HepG2 (cell line): ENCODE measurements at regions not wholly inside any gene's neighbourhood (a gene's known extent, or its start where the extent isn't known, plus 50 kb on each side); places are given as distances from the start of the nearest gene placed in this dataset.

Source experiments
- ATAC-seq: fragments of 200-7000 bp; cut with Tn5 transposase; 3 replicates; pipeline ENCODE4 v1.9.1; 2020; ENCODE audit warnings: mild to moderate bottlenecking, moderate library complexity
- BruUV-seq: library from RNA; stranded (reverse); fragments of 400-500 nt; replicated peaks from 2 replicates; lab custom pipeline; 2021; lab: Mats Ljungman, UMichigan
- CTCF ChIA-PET: fragments of 300-600 bp; formaldehyde crosslinking; extraction: SDS; loops from one replicate; lab custom pipeline; 2021; ENCODE audit warnings: low total read pairs, inconsistent platforms, low intra/inter-chr PET ratio; lab: Yijun Ruan, JAX
- POLR2A ChIA-PET: fragments of 350-600 bp; sonication (Branson Sonifier 250); formaldehyde crosslinking; loops from one replicate; lab custom pipeline; 2020; ENCODE audit warnings: antibody characterized with exemption, inconsistent platforms; lab: Yijun Ruan, JAX
- DNase-seq: peaks from one replicate; pipeline ENCODE4 v3.0.0-alpha.2; 2015; ENCODE audit warnings: low spot score
- FAIRE-seq: peaks from 3 replicates; lab custom pipeline; 2011; peaks lifted over from hg19 to GRCh38; lab: Jason Lieb, UNC
- H2AFZ ChIP-seq: one replicate; pipeline ENCODE4 v1.6.1; 2011; ENCODE audit warnings: low read length, inconsistent platforms
- H3K27ac ChIP-seq: fragments of 300-600 bp; 3 replicates; pipeline ENCODE4 v1.8.0; 2011; ENCODE audit warnings: mixed run types, mild to moderate bottlenecking, mixed read lengths, low read length, inconsistent platforms; ENCODE audit not compliant: insufficient read depth; ENCODE audit errors: extremely low read length
- H3K27me3 ChIP-seq, 2 experiments: fragments of 200-600 bp in 1 of 2; 2 replicates in 1 of 2; 3 replicates in 1 of 2; pipeline versions ENCODE4 v1.6.0 to v1.8.0; 2011; ENCODE audit warnings: low read length in 2 of 2, mild to moderate bottlenecking in 2 of 2, moderate library complexity in 2 of 2, inconsistent platforms in 1 of 2; ENCODE audit not compliant: insufficient read depth in 2 of 2, control insufficient read depth in 1 of 2
- H3K36me3 ChIP-seq, 2 experiments: fragments of 200-600 bp in 1 of 2; replicated peaks in 1 of 2; 2 replicates in 1 of 2; 3 replicates in 1 of 2; pipeline versions ENCODE4 v1.5.1 to v1.8.0; 2011; ENCODE audit warnings: low read length in 2 of 2, inconsistent platforms in 1 of 2; ENCODE audit not compliant: insufficient read depth in 2 of 2, control insufficient read depth in 1 of 2
- H3K4me1 ChIP-seq: 2 replicates; pipeline ENCODE4 v1.5.1; 2012; ENCODE audit warnings: low read length, inconsistent platforms; ENCODE audit not compliant: insufficient read depth
- H3K4me2 ChIP-seq: 2 replicates; pipeline ENCODE4 v1.6.0; 2011; ENCODE audit warnings: low read depth, low read length, inconsistent platforms
- H3K4me3 ChIP-seq, 3 experiments: fragments of 200-600 bp in 1 of 3; sonication (generic), shearing (Covaris generic) in 1 of 3; replicated peaks in 1 of 3; 2 replicates each; pipeline ENCODE4 v1.5.1; 2011 to 2016; ENCODE audit warnings: low read length in 3 of 3, inconsistent platforms in 2 of 3, low read depth in 2 of 3, mild to moderate bottlenecking in 2 of 3, control low read depth in 1 of 3, mixed read lengths in 1 of 3; ENCODE audit not compliant: insufficient read depth in 1 of 3
- H3K79me2 ChIP-seq: one replicate; pipeline ENCODE4 v1.6.1; 2011; ENCODE audit warnings: low read length, inconsistent platforms; ENCODE audit not compliant: insufficient read depth
- H3K9ac ChIP-seq: 2 replicates; pipeline ENCODE4 v1.6.0; 2011; ENCODE audit warnings: mild to moderate bottlenecking, low read depth, low read length, inconsistent platforms; ENCODE audit not compliant: insufficient read depth
- H3K9me3 ChIP-seq: 2 replicates; pipeline ENCODE4 v1.5.1; 2012; ENCODE audit warnings: mild to moderate bottlenecking, low read length
- H4K20me1 ChIP-seq: 2 replicates; pipeline ENCODE4 v1.6.0; 2011; ENCODE audit warnings: inconsistent platforms, mild to moderate bottlenecking, low read length, moderate library complexity; ENCODE audit not compliant: insufficient read depth
- ATF5 ChIP-seq: sonication (generic); formaldehyde crosslinking; IDR thresholded peaks from 2 replicates; pipeline ENCODE4 v1.4.0; 2020; ENCODE audit warnings: mild to moderate bottlenecking, low read depth, missing genetic modification reagents
- FOXA1 ChIP-seq, 2 experiments: fragments of 450-650 bp in 1 of 2; sonication (generic) in 1 of 2; formaldehyde crosslinking in 1 of 2; IDR thresholded peaks; 2 replicates each; pipeline versions ENCODE4 v1.4.0 to v1.6.1; 2016 to 2020; ENCODE audit warnings: missing genetic modification reagents in 1 of 2
- KMT2A ChIP-seq: sonication (generic); formaldehyde crosslinking; IDR thresholded peaks from 2 replicates; pipeline ENCODE4 v1.4.0; 2020; ENCODE audit warnings: missing genetic modification reagents
- MXD4 ChIP-seq: IDR thresholded peaks from 2 replicates; pipeline ENCODE4 v1.6.1; 2016; ENCODE audit warnings: mild to moderate bottlenecking, missing biosample characterization, missing genetic modification reagents
- TAF15 ChIP-seq: fragments of 200-400 bp; formaldehyde crosslinking; IDR thresholded peaks from one replicate; pipeline ENCODE4 v1.6.1; 2018; ENCODE audit warnings: mild to moderate bottlenecking, low read depth, low read length; ENCODE audit not compliant: poor library complexity, severe bottlenecking
- TBL1XR1 ChIP-seq: fragments of 150-350 bp; IDR thresholded peaks from 2 replicates; pipeline ENCODE4 v1.6.1; 2014; ENCODE audit warnings: borderline replicate concordance, low read length; ENCODE audit not compliant: partially characterized antibody
- ZFP1 ChIP-seq: IDR thresholded peaks from 2 replicates; pipeline ENCODE4 v1.6.1; 2016
- ZNF331 ChIP-seq: sonication (generic); formaldehyde crosslinking; IDR thresholded peaks from 2 replicates; pipeline ENCODE4 v1.4.0; 2020; ENCODE audit warnings: missing genetic modification reagents
- ZNF574 ChIP-seq: sonication (generic); formaldehyde crosslinking; IDR thresholded peaks from 2 replicates; pipeline ENCODE4 v1.4.0; 2020; ENCODE audit warnings: missing genetic modification reagents
- ZNF644 ChIP-seq: IDR thresholded peaks from 2 replicates; pipeline ENCODE4 v1.6.1; 2016; ENCODE audit warnings: low read depth
- ZNF780A ChIP-seq: sonication (generic); formaldehyde crosslinking; IDR thresholded peaks from 2 replicates; pipeline ENCODE4 v1.8.0; 2022; ENCODE audit warnings: mild to moderate bottlenecking, missing genetic modification reagents, moderate library complexity
- ZNF788 ChIP-seq: sonication (generic); formaldehyde crosslinking; IDR thresholded peaks from 2 replicates; pipeline ENCODE4 v1.5.0; 2020; ENCODE audit warnings: mild to moderate bottlenecking, missing genetic modification reagents, borderline replicate concordance
- ZZZ3 ChIP-seq: sonication (generic); formaldehyde crosslinking; IDR thresholded peaks from 2 replicates; pipeline ENCODE4 v1.4.0; 2020; ENCODE audit warnings: missing genetic modification reagents, mild to moderate bottlenecking, borderline replicate concordance
- WGBS: methylation state at CpG from one replicate; pipeline ENCODE4 v1.1.6; 2017; ENCODE audit warnings: low lambda C conversion rate; 5-methylcytosine and 5-hydroxymethylcytosine counted together
- in situ Hi-C: cut with HindIII; loops from 2 replicates; pipeline ENCODE4 v1.10.0; 2017; ENCODE audit warnings: low pct_unique_long_range_greater_than_20kb; ENCODE audit not compliant: extremely low pct_ligation_motif_present
- intact Hi-C: fragments of 100-400 bp; cut with micrococcal nuclease; formaldehyde crosslinking; loops from one replicate; pipeline ENCODE4 v1.10.0; 2022; ENCODE audit not compliant: unreplicated experiment
- TF ChIP-seq, protein P1 (sequence below): sonication (generic); formaldehyde crosslinking; IDR thresholded peaks from 2 replicates; pipeline ENCODE4 v1.5.0; 2020; ENCODE audit warnings: missing genetic modification reagents
- TF ChIP-seq, protein P2 (sequence below): sonication (generic); formaldehyde crosslinking; IDR thresholded peaks from 2 replicates; pipeline ENCODE4 v1.4.0; 2020; ENCODE audit warnings: missing genetic modification reagents

GRCh38 chr2:187017438-187017837 lies 168.5 kb upstream of the ZSWIM2 start:
- FAIRE-seq, result no peak
- no TSS peak for BruUV-seq
- ChIA-PET POLR2A (no interaction called here), CTCF (no interaction called here)
- no peaks in the 10 kb centered on the region for H3K79me2 ChIP-seq
- ATAC-seq, result no peak
- H3K4me2 ChIP-seq, result no peak overlapping the region
- no peak for DNase-seq
- H3K9ac ChIP-seq, result no peak overlapping the region
- TF ChIP-seq ATF5 (CRISPR knock-in tag), result no peak
- no peak for TF ChIP-seq ZNF331 (CRISPR knock-in tag)
- TF ChIP-seq, protein P1, sequence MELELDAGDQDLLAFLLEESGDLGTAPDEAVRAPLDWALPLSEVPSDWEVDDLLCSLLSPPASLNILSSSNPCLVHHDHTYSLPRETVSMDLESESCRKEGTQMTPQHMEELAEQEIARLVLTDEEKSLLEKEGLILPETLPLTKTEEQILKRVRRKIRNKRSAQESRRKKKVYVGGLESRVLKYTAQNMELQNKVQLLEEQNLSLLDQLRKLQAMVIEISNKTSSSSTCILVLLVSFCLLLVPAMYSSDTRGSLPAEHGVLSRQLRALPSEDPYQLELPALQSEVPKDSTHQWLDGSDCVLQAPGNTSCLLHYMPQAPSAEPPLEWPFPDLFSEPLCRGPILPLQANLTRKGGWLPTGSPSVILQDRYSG, result no peak
- TF ChIP-seq KMT2A (CRISPR knock-in tag), result no peak
- TF ChIP-seq ZNF574 (CRISPR knock-in tag), result no peak
- no peak for TF ChIP-seq ZNF644
- TF ChIP-seq TAF15, result no peak
- TF ChIP-seq ZFP1, result no peak
- no peak for TF ChIP-seq ZNF780A (CRISPR knock-in tag)
- no peak for TF ChIP-seq ZZZ3 (CRISPR knock-in tag)
- TF ChIP-seq FOXA1 (IDR thresholded peaks at IDR 0.05), result no peak
- TF ChIP-seq FOXA1 (CRISPR knock-in tag; IDR thresholded peaks at IDR 0.05), result no peak
- TF ChIP-seq, protein P2, sequence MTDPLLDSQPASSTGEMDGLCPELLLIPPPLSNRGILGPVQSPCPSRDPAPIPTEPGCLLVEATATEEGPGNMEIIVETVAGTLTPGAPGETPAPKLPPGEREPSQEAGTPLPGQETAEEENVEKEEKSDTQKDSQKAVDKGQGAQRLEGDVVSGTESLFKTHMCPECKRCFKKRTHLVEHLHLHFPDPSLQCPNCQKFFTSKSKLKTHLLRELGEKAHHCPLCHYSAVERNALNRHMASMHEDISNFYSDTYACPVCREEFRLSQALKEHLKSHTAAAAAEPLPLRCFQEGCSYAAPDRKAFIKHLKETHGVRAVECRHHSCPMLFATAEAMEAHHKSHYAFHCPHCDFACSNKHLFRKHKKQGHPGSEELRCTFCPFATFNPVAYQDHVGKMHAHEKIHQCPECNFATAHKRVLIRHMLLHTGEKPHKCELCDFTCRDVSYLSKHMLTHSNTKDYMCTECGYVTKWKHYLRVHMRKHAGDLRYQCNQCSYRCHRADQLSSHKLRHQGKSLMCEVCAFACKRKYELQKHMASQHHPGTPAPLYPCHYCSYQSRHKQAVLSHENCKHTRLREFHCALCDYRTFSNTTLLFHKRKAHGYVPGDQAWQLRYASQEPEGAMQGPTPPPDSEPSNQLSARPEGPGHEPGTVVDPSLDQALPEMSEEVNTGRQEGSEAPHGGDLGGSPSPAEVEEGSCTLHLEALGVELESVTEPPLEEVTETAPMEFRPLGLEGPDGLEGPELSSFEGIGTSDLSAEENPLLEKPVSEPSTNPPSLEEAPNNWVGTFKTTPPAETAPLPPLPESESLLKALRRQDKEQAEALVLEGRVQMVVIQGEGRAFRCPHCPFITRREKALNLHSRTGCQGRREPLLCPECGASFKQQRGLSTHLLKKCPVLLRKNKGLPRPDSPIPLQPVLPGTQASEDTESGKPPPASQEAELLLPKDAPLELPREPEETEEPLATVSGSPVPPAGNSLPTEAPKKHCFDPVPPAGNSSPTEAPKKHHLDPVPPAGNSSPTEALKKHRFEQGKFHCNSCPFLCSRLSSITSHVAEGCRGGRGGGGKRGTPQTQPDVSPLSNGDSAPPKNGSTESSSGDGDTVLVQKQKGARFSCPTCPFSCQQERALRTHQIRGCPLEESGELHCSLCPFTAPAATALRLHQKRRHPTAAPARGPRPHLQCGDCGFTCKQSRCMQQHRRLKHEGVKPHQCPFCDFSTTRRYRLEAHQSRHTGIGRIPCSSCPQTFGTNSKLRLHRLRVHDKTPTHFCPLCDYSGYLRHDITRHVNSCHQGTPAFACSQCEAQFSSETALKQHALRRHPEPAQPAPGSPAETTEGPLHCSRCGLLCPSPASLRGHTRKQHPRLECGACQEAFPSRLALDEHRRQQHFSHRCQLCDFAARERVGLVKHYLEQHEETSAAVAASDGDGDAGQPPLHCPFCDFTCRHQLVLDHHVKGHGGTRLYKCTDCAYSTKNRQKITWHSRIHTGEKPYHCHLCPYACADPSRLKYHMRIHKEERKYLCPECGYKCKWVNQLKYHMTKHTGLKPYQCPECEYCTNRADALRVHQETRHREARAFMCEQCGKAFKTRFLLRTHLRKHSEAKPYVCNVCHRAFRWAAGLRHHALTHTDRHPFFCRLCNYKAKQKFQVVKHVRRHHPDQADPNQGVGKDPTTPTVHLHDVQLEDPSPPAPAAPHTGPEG (CRISPR knock-in tag), result no peak
- TF ChIP-seq ZNF788 (CRISPR knock-in tag), result no peak
- no peak for TF ChIP-seq TBL1XR1
- no peak for TF ChIP-seq MXD4 (CRISPR knock-in tag)
- TF ChIP-seq, all 625 proteins: peak for 0
- in situ Hi-C loops, result no loop called here
- no peaks in the 10 kb centered on the region for H3K9me3 ChIP-seq
- H4K20me1 ChIP-seq, result no peaks in the 10 kb centered on the region
- no peaks in the 10 kb centered on the region for H3K36me3 ChIP-seq
- no peaks in the 10 kb centered on the region for H3K4me1 ChIP-seq
- no peak overlapping the region for H2AFZ ChIP-seq
- intact Hi-C loops, result no loop called here
- H3K27me3 ChIP-seq, result no peaks in the 10 kb centered on the region
- H3K4me3 ChIP-seq, result no peak overlapping the region
- WGBS, result 29% methylated on average over 5 of the region's 5 CpGs
- H3K27ac ChIP-seq, result no peak overlapping the region
